COLO668 (cell line): ENCODE measurements at regions not wholly inside any gene's neighbourhood (a gene's known extent, or its start where the extent isn't known, plus 50 kb on each side); places are given as distances from the start of the nearest gene placed in this dataset.
A peak's percentile ranks its signal among the peaks of the same experiment; 100 is the strongest.

Source experiments
- DNase-seq: peaks from one replicate; lab custom pipeline; 2025; ENCODE audit not compliant: unreplicated experiment; lab: John Stamatoyannopoulos, UW

DNA sequence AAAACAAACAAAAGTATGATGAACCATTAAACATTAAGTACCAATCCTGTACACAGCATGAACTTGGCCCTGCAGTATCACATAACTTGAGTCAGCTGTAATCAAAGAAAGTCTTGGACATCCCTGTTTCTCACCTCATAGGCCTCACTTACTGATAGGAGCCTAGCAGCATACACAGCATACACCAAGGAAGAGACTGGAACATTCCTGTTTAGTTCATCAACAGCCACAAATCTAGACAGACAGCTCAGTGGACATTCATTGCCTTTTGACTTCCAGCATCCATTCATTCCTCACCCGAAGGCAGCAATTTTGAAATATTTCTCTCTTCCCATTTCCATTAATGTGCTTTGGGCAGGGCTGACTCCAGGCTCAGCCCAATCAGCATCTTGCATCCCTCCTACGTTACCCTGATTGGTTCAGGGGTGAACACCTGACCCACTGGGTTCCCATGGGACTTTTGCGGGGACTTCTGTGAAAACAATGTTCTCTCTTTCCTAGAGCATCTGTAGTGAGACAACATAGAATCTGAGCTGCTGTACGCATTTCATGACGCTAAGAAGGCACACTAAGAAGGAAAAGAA lies 336.7 kb upstream of the ZFHX3 start:
- DNase-seq = no peak

- no peak for DNase-seq
These were observed 336.0 kb upstream of the ZFHX3 start for GRCh38 chr16:73383988-73384365.

DNA sequence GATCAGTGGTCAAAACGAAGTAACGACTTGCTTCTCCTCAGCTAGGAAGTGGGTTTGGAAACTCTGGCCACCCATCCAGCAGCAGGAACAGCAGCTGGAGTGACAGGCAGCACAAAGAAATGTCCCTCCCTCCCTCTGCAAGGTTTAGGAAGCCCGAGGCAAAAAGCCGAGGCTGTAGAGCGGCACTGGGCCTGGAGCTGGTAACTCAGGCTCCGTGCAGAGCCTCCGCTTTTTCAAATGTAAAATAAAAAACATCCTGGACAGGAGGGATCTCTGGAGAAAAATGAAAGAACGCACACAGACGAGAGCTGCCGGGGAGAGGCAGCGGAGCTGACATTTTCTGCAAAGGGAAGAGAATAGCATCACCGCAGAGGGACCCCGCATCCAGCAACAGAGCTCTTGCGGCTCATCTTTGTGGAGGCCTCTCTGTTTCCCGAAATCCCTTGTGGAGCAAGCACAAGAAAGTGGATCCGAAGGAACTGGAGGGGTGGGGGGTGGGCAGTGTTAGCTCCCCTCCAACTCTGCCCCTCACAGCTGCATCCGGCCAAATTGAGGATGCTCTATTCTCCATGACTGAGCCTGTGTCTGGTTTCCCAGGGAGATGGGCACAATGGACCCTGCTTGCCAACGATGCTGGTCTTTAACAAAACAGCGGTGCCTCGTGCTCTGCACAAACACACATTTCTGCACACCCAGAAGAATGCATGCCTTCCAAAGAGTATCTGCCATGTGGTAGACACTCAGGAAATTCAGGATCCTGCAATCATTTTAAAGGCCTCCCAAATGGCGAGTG lies 335.5 kb upstream of the ZFHX3 start:
- no peak for DNase-seq

DNA sequence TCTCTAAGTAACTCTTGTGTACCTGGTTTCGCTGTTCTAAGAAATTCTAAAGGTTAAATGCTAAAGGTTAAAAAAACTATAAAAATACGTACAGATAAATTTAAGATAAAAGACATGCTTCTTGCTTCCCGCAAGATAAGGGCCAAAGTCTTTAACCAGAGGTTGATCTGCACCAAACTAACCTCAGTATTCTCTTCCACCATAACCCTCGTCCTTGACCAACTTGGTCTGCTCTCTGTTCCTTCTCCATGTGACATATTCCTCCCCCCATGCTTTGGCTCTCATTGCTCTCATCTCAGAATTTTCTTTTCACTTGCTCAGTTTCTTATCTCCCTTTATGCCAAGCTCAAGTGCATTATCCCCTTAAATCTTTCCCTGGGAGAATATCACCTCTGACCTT lies 330.5 kb upstream of the ZFHX3 start:
- no peak for DNase-seq

GRCh38 chr16:73371584-73372319 lies 323.8 kb upstream of the ZFHX3 start:
- no peak for DNase-seq

DNA sequence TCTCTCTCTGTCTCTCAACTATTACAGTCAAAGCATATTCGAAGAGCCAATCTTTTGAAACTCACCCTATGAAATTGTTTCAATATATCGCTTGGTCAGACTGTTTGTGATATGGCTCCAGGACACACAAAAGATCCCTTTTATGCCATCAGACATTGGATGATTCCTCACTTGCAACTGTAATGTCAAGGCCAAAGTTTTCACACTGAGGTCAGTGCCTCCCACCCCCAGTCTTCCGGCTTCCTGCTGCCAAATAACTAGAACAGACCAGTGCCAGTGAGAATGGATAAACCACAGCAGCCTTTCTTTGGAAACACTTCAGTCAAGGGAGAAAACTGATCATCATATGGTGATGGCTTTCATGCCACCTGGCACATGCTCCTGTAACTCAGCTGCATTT lies 321.9 kb upstream of the ZFHX3 start:
- no peak for DNase-seq

- DNase-seq = no peak
These were observed 320.8 kb upstream of the ZFHX3 start for GRCh38 chr16:73368715-73369114.

- peak; percentile 66 for DNase-seq
These were observed 317.2 kb upstream of the ZFHX3 start for GRCh38 chr16:73365016-73365551.

DNA sequence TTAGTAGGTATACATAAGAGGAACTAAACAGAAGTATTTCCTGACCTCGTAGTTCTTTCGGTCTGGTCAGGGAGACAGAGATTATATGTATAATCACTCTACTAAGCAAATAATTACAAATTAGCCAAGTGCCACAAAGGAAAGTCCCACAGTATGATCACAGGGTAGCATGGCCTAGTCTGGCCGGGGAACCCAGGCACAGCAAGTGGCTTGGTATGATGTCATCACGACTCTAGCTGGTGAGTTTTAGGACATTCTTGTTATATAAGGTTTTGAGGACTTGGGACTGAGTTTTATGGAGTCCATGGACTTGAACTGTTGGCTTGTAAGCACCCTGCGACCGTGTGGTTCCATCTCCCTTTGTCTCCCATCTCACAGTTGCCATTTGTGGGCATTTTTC lies 316.5 kb upstream of the ZFHX3 start:
- DNase-seq = no peak

DNA sequence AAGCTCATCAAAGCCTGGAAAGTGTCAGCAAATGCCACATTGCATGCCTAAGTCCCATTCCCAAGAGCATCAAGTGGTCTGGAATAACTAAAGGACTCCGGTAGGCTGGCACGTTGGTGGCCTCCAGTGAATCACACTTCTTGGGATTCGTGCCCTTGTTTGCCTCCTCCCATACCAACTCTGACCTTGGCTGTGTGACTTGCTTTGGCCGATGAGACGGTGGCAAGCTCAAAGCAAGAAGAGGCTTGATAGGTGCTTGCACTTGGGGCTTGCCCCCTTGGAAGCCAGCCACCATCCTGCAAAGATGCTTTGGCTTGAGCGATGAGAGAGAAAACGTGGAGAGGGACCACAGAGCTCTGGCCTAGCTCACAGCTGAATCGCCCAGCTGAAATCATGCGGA lies 313.1 kb upstream of the ZFHX3 start:
- DNase-seq = no peak

- DNase-seq = no peak
These were observed 308.6 kb upstream of the ZFHX3 start for GRCh38 chr16:73356401-73357079.

- DNase-seq = no peak
These were observed 308.1 kb upstream of the ZFHX3 start for GRCh38 chr16:73355981-73356380.

DNA sequence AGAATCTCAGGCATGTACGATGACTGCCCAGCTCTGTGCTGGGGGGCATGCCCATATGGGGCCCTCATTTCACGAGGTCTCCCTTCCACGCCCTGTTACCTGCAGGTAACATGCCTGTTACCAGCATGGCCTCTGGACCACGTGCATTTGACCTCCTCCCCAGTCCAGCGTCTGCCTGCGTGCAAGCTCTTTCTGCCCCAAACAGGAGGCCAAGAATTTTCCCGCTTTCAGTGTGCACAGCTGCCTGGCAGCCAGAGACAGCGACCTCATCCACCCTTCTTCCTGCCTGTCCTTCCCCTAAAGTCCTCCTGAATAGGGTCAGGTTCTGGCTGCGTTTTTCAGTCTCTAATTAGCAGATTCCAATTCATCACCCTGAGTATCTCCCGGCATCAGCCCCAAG lies 306.5 kb upstream of the ZFHX3 start:
- DNase-seq = no peak

- DNase-seq = no peak
These were observed 303.0 kb upstream of the ZFHX3 start for GRCh38 chr16:73350707-73351452.

GRCh38 chr16:73347500-73348375 lies 299.8 kb upstream of the ZFHX3 start:
- peak; percentile 19 for DNase-seq

- DNase-seq = peak; percentile 55
These were observed 291.9 kb upstream of the ZFHX3 start for GRCh38 chr16:73339821-73340220.

- no peak for DNase-seq
These were observed 289.7 kb upstream of the ZFHX3 start for GRCh38 chr16:73337373-73338296.
